Stimulated activated CD4-positive, alpha-beta T cell treated with anti-CD3 and anti-CD28 coated beads, Interleukin-4, amount 100 ng/mL, for 4 hours (primary cell): ENCODE measurements at regions not wholly inside any gene's neighbourhood (a gene's known extent, or its start where the extent isn't known, plus 50 kb on each side); places are given as distances from the start of the nearest gene placed in this dataset.
"Not testable (repeated sequence)": the region's sequence is repeated elsewhere in the genome, so short reads cannot be mapped to it uniquely, and the experiment has no call there.

ENCODE experiments used
- DNase-seq, 2 experiments: peaks; one replicate each; pipeline ENCODE4 v3.0.0-alpha.2; 2020

DNA sequence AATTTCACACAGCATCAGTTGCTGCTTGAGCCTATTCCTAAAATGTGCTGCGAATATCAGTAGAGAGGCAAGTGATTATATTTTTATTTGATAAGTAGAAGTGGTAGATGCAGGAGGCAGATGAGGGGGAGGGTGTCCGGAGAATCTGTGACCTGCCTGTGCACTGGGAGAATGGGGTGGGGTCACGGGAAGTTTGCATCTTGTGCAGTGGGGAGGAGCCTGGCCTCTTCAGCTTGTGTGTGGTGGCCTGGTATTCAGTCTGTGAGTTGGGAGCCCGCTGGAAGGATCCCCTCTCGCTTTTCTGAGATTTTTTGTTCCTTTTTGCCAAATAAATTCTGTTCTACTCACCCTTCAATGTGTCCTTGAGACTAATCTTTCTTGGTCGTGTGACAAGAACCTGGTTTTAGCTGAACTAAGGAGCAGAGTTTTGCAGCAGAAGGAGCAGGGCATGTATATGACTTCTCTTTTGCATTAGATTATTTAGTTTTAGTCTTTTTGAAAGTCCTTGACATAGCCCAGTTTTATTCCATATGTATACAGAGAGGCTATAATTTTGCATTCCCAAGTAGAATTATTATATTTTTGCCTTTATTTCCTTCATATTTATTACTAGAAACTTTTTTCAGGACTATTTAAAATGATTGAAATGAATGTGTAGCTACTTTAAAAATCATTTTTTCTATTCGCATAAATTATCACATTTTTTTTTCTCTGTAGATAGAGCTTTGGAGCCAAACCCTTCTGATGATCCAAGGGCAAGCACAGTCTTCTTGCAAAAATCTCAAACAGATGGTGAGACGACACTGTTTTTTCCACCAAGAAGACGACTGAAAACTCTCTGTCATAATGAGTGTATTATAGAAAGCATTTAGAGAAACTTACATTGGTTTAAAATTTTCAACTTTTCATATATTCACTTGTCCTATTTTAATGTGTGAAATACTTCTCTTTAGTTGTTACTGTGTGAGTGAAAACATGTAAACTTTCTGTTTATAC, 1257.2 kb downstream of the UQCRFS1 start:
- no peak for DNase-seq

DNA sequence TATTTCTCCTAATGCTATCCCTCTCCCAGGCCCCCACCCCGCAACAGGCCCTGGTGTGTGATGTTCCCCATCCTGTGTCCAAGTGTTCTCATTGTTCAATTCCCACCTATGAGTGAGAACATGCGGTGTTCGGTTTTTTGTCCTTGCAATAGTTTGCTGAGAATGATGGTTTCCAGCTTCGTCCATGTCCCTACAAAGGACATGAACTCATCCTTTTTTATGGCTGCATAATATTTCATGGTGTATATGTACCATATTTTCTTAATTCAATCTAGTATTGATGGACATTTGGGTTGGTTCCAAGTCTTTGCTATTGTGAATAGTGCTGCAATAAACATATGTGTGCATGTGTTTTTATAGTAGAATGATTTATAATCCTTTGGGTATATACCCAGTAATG, 1270.3 kb downstream of the UQCRFS1 start:
- DNase-seq = not testable (repeated sequence)

DNA sequence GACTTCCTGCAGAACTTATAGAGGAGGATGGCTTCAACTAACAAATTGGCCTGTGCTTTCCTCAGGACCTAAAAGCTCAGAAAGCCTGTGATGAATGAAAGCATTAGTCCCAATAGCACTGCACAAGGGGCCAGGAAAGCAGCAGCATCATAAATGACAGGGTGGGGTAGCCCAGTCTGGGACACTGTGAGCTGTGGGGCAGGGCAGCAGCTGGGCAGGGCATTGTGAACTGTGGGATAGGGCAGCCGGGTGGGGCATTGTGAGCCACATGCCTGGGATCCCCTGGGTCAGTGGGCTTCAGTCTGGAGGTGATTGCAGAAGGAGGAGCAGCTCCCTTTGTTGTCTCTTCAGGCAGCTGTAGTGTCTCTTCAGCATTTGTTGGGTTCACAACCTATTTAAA, 1276.8 kb downstream of the UQCRFS1 start:
- DNase-seq = no peak

DNA sequence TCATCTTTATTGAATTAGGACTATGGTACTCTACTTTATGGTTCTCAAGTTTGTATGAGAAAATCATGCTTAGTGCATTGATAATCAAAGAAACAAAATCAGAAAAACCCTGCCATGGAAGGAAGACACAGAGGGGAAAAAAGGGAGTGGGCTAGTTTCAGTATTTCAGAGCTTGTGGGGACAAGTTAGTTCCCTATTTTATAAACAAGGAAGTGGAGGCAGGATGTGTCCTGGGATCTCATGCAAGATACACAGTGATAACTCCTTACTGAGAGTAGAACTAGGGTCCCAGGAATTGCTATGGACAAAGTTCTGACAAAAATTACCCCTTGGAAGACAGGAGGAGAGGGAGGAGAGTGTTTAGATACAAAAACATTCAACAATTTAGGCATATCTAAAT, 1277.3 kb downstream of the UQCRFS1 start:
- no peak for DNase-seq

DNA sequence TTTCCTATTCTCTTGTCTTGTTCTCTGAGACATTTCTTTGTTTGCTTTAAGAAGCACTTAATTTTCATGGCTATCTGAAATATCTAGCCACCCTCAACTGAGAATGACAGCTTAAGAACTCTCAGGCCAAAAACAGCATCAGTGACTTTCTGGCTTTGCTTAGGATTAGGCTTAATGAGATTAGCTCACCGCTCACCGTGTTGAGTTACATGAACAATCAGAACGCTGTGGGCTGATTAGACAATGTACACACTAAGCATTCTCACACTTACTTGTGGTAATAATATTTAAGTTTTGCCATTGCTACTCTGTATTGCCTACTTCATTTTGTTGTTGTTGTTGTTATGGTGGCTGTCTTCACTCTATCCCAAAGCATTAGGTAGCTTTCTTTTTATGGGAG, 1283.6 kb downstream of the UQCRFS1 start:
- no peak for DNase-seq

DNA sequence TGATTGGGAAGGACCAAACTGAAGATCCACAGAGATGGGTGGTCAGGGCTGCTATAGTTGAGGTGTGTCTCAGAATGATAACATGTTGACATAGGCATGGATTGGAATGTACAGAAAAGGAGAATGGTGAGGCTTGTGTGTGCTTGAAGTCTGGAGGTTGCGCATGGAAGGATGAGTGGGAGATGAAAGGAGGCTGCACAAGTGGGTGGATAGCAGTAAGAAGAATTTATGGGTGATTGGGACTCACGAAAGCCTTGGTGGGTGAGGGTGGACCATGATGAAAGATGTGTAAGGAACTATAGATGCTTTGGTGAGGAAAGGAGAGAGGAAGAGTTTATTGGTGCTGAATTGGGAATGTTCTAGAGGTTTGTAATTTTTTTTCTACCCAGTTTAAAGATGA, 1287.7 kb downstream of the UQCRFS1 start:
- no peak for DNase-seq

DNA sequence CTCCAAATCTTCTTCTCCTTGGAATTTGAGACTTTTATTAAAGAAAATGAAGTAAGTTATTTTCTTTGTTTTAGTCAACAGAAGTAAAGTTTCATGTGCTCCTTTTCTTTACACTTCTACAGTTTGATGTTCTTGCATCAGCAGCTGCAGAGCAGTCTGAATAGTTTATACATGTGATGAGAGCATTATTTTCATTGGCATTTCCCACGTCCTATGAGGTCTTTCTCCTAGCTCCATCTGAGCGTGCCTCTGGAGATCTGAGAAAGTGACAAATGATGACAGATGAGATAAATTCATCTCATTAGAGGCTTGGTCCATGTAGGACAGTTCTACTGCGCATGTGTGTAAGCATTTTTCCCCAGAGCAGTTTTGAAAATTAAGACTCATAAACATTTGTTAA, 1290.0 kb downstream of the UQCRFS1 start:
- DNase-seq = no peak

DNA sequence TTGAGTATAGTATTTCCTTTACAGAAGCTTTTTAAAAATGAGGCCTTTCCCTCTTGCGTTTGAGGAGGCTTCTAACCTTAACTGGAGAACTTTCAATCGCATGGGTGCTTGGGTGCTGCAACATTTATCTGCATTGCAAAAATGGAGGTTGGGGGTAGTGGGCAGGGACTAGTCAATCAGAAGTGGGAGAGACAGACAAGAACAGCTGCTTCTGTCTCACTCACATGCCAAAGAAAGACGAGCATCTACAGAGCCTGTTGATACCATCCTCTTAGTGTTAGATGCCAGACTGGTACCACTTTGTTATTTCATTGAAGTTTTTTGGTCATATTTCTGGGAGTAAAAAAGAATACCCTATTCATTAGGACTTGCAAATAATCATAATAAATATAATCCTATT, 1292.2 kb downstream of the UQCRFS1 start:
- DNase-seq = no peak

DNA sequence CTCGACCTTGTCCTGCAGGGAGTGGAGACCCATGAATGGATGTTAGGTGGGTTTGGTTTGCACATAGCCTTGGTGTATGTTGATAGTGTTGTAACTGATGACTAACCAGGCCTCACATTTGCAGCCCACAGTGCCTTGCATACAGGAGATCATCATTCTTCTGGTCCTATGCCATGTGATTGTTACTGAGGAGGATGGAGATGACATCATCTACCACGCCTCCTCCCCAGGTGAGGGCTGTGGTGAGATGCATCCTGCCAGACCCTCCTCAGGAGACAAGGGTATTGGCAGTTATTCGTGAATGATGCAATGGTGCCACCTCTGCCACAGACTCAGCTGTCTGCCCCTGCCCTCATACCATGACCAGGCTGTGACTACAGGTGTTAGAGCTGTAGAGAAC, 1294.1 kb downstream of the UQCRFS1 start:
- DNase-seq = no peak

DNA sequence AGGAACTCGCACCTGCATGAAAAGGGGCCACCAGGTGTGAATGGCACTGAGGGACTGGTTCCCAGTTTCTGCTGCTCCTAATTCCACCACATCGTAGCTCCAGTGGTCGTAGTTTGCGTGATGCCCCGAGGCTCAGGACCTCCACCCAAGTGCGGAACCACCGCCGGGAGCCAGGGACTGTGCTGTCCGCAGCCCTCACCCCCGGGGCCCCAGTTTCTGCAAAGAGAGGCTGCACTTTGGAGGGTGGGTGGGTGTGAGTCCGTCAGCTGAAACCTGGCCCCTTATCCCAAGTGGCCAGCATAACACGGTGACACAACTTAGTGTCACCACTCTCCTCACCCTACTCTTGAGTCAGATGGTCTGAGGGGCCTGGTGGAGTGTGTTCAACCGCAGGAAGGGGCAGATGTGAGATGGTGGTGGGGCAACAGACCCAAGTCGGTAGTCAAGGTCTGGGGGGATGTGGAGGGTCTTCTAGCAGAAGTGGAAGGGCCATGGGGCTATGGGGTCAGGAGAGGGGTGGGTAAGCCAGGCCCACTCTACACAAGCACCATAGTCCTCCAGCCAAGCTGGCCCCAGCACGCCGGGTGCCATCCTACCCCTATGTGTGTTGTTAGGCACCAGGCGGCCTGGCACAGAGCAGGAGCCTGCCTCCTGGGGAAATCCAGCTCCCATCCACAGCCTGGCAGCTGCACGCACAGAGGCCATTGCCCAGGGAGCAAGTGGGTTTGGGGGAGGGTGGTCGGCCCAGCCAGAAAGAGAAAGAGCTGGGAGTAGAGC, 1301.6 kb downstream of the UQCRFS1 start:
- no peak for DNase-seq

DNA sequence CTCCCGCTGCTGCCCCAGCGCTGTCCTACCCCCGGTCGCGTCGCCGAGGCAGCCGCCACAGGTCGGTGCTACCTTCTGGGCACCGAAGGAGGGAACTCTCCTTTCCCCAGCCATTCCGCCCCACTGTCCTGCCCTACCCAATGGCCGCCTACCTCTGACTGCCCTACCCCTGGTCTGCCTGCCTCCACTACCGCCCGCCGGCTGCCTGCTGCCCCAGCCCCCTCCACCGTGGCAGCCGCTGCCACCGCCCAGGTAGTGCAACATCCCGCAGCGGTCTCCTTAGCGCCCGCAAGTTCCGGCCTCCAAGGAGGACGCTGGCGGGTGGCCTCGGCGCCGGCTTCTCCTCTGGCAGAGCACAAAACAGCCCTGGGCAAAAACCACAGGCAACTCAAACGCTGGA, 1303.1 kb downstream of the UQCRFS1 start:
- DNase-seq = no peak

DNA sequence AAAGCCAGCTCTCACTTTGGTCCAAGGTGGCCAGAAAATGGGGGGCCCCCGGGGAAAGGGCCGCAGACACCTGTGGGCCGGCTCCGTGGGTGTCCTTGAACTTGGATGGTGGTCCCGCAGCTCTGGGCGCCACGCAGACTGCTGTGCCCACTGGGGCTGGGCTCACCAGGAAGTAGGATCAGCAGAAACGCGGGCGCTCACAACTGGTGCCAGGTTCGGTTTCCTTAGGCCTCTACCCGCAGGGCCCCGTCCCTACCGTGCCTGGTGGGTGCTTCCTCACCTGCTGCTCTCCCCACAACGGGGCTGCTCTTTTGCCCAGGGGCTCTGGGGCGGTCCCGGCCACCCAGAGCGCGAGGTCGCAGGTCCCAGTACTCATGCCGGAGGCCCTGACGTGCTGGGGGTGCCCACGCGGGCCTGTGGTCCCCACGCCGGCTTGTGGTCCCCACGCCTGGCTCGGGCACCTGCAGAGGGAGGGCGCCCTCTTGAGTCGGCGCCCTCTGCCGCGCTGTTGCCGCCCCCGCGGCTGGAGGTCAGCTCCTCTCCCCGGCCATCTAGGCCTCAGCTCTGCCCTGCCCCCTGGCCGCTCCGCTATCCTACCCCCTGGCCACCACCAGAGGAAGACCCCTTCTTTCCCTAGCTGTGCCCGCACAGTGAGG, 1303.6 kb downstream of the UQCRFS1 start:
- no peak for DNase-seq

DNA sequence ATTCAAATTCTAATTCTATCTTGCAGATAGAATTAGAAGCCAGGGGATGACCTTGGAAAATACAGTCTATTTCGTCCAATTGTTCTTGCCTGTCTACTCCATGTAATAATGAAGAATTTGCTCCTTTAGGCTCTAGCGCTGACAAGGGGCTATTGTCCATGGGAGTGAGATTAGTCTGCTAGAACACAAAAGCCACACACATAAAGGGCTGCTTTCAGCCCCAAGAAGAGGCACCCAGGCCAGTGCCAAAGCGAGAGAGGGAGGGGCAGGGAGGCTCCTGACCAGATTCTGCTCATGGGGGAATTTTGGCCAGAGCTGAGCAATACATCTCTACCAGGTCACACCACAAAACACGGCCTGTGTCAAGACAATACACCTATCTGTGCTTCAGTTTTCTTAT, 1306.9 kb downstream of the UQCRFS1 start:
- DNase-seq = no peak

DNA sequence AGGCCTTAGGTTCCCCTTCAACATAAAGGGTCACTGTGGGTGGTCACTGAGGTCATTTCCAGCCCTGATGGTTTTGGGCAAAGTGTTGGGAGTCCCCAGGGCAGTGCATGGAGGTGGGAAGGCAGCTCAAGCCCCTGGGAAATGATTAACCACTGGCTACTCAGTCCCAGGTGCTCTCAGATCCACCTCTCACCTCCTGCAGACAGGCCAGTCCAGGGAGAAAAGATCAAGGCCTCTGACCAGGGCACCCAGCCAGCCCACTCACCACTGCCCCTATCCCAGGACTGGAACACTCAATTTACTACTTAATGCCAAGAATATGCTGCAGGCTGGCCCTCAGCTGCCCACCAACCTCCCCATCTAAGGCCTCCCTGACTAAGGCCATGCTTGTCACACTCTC, 1307.9 kb downstream of the UQCRFS1 start:
- no peak for DNase-seq

DNA sequence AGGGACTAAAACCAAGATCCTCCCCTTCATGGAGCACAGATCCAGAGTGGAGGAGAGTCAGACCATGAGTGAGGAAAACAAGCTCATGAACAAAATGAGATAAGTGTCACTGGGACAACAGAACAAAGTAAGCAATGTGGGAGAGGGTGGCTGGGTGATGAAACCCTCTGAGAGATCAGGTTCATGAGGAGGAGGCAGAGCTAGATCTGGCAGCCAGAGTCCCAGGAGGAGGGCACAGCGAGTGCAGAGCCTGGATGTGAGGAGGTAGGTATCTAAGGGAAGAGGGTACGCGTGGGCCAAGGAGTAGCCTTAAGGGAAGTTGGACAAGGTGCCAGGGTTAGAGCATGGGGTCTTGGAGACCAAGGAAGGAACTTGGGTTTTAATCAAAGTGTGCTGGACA, 1311.9 kb downstream of the UQCRFS1 start:
- DNase-seq = no peak

DNA sequence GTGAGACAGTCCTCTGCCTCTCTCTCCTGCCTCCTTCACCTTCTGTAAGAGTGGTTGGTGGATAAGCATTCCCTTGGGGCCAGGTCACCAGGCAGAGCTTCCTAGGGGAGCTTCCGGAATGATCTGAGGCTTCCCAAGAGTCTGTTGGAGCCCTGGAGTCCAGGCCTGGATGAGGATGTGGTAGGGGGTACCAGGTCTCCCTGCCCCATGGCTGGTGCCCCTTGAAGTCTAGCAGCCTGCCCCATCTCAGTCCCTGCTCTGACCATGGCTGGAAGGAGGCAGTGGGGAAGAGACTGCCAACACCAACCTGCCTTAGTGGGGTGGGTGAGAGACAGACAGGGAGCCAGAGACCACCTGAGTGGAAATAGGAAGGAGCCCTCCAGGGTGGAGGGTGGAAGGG, 1316.9 kb downstream of the UQCRFS1 start:
- no peak for DNase-seq

DNA sequence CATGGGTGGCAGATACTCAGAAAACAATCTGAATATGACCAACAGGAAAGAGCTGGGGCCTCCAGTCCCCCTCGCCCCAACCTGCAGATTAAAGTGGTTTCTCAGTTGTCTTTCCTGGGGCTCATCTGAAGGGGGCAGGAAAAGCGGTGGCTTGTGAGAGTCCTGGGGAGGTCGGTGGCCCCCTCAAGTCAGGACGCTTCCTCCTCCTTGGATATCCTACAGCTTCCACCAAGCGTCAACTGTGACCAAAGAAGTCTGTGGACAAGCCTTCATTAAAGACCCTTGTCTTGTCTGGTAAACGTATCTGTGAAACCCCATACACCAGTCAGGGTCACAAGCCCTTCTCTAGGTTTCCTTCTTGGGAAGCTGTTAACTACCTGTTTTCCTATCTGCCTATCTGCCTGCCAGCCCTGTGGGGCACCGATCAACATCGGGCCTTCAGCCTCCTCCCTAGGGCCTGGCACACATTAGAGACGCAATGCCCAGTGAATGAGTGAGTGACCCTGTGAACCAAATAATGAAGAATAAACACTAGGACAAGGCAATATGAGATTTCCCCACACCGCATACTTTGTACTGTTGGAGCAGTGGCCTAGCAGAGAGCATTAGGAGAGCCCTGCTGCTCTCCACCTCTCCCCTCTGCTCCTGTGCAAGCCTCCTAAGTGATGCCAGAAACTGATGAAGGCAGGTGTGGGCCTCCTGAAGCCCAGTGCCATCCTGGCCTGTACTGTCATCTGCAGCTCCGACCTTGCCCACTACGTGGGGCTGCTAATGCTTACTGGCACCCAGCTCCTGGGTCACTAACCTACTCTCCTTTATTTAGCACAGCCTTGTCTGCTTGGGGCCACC, 1317.8 kb downstream of the UQCRFS1 start:
- no peak for DNase-seq

DNA sequence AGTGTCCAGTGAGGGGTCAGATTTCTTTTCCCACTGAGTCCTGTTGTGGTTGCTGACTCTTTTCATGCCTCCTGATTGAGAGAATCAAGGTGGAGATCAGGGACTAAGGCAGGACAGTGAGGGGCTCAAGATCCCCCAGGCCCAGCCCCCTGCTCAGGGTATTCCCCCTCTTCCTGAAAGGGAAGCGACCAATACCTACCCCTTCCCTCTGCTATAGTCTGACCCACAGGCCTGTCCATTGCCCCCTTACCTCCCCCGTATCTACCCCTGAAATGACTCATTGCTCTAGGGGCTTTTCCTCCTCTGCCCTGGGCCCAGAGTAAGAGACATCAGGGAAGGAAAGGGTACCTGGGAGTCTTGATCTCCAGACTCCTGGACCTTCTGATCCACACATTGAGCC, 1320.5 kb downstream of the UQCRFS1 start:
- DNase-seq = no peak

DNA sequence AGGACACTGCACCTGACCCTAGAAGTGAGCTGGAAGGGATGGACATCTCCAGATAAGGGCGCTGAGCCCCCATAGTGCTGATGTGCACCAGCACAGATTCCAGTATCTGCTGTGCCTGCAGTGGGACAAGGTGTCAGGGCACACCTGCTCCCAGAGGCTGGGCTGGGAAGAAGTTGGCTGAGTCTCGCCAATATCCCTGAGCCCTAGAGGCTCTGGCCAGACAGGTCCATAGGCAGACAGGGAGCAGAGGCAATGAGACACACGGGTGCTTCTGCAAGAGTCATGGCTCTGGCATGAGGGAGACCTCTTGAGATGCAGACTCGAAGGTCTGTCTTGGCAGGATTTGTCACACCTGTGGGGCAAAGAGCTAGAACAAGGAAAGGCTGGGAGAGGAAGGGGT, 1321.5 kb downstream of the UQCRFS1 start:
- no peak for DNase-seq

DNA sequence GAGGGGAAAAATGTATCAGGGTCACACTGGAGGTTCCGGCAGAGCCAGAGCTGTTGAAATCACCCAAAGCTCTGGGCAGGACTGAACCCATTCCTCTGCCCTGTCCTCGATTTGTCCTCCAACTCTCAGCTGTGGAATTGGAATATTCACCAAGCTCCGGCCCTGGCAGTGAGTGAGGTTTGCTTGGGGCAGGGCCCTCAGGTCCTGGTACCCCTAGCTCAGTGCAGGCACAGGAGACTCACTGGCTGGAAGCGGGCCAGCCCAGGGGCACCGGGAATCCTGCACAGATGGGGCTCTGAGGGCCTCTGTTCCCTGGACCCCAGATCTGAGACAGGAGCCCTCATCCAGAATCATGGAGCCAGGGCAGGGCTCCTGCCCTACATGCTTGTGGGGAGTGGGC, 1322.3 kb downstream of the UQCRFS1 start:
- DNase-seq = no peak

DNA sequence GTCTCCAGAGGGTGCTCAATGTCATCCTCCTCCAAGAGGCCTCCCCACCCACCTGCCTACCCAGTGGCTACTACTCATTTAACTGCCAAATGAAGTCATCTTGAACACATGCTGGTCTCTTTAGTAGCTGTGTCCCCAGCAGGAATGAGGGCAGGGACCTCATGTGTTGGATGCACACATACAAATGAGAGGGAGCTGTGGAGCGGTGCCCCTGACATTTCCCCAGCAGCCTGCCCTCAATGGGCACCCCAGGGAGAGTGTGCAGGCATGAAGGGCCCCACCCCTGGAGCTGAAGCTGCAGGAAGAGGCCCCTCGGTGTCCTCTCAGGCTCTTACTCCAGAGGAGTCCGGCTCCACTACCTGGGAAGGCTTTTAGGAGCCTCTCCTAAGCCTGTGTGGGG, 1322.7 kb downstream of the UQCRFS1 start:
- DNase-seq = no peak

DNA sequence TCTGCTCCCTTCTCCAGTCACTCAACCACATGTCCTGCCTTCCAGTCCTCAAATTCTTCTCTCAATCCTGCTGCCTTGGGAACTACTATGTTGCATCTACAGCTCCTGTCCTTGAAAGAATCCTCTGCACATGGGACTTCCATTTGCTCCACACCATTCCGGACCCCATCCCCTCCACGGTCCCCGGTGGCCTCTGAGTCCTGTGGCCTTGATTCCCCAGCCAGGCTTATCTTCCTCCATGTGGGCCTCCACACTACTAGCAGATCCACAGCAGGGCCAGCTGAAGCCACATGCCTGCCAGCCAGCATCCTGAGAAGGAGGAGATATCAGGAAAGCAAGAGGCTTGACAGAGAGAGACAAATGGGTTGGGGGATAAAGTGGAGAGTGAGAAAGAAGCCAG, 1323.8 kb downstream of the UQCRFS1 start:
- DNase-seq = no peak

DNA sequence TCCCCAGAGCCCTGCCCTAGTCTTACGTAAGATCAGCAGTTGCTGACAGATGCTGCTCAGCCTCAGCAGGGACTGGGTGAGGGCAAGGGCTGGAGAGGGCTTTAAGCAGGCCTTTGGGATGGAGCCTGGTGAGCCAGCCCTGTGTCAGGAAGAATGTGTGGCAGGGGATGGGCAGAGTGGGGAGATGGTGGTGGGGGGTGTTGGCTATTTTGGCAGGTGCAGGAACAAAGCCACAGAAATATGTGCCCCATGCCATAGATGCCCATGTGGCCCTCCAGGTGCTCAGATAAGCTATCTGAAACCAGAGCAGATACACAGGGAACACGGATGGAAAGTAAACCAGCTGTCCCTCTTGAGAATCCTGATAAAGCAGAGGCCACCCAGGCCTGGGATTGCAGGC, 1325.0 kb downstream of the UQCRFS1 start:
- DNase-seq = no peak
